ENCODE measurements at regions not wholly inside any gene's neighbourhood (a gene's known extent, or its start where the extent isn't known, plus 50 kb on each side); places are given as distances from the start of the nearest gene placed in this dataset.

DNA sequence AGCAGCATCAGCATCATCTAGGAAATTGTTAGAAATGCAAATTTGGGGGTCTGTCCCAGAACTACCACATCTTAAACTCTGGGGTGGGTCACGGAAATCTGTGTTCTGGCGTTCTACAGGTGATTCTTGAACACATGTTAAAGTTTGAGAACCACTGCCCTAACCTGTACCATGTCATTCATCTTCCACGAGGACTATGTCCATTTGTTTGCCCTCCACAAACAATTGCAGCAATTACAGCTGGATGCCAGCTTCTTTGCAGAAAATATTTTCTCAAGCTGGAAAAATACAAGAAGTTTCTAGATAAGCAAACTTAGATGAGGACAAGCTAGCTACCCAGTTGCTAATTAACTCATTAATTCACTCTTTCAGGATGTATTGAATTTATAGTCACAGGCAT lies 54.1 kb downstream of the MAFB start:
- no peak overlapping the region for H3K4me3 ChIP-seq (ENCODE audit: low read depth, low read length)
- no peak for DNase-seq (ENCODE audit: low read depth)
- TF ChIP-seq, protein P1, sequence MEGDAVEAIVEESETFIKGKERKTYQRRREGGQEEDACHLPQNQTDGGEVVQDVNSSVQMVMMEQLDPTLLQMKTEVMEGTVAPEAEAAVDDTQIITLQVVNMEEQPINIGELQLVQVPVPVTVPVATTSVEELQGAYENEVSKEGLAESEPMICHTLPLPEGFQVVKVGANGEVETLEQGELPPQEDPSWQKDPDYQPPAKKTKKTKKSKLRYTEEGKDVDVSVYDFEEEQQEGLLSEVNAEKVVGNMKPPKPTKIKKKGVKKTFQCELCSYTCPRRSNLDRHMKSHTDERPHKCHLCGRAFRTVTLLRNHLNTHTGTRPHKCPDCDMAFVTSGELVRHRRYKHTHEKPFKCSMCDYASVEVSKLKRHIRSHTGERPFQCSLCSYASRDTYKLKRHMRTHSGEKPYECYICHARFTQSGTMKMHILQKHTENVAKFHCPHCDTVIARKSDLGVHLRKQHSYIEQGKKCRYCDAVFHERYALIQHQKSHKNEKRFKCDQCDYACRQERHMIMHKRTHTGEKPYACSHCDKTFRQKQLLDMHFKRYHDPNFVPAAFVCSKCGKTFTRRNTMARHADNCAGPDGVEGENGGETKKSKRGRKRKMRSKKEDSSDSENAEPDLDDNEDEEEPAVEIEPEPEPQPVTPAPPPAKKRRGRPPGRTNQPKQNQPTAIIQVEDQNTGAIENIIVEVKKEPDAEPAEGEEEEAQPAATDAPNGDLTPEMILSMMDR (IDR thresholded peaks at IDR 0.05; ENCODE audit: control insufficient read depth, extremely low read depth, insufficient read depth): no peak

- TF ChIP-seq, protein P1 (IDR thresholded peaks at IDR 0.05; ENCODE audit: control insufficient read depth, extremely low read depth, insufficient read depth): no peak
- DNase-seq (ENCODE audit: low read depth): no peak
Observed at GRCh38 chr20:40633123-40633850, 55.7 kb downstream of the MAFB start.

DNA sequence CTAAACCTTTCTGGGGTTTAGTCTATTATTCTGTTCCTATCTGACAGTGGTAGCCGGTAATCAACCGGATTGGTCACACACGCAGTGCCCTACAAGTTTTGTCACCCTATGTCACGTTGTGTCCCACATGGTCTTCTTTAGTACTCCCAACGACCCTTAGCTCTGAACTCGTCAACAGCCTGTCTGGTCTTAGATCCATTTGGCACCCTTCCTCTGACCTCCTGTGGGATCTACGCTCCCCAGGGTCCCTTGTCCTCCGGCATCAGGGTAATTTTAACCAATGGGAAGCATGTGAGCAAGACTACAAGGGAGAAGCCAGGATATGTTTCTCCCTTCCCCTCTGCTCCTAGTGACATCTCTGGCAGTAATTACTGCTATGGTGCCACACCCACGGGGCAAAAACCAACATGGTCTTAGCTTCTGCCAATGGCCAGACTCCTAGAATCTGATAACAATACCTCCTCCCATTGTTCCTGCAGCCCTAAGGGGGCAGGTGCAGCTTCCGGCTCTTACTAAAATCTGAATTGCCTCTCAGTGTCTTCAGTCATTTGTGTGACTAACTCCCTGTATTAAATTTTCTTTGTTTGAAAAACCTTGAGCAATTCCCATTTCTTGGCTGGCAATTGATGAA lies 56.6 kb downstream of the MAFB start:
- H3K4me3 ChIP-seq (ENCODE audit: low read depth, low read length): no peak overlapping the region
- TF ChIP-seq, protein P1 (IDR thresholded peaks at IDR 0.05; ENCODE audit: control insufficient read depth, extremely low read depth, insufficient read depth): no peak
- DNase-seq (ENCODE audit: low read depth): no peak

More at GRCh38 chr20:40633123-40633850, 55.7 kb downstream of the MAFB start:
- no peak overlapping the region for H3K4me3 ChIP-seq (ENCODE audit: low read depth, low read length)

GRCh38 chr20:40631119-40631631 lies 57.9 kb downstream of the MAFB start:
- H3K4me3 ChIP-seq (ENCODE audit: low read depth, low read length): no peak overlapping the region
- TF ChIP-seq, protein P1 (IDR thresholded peaks at IDR 0.05; ENCODE audit: control insufficient read depth, extremely low read depth, insufficient read depth): no peak
- no peak for DNase-seq (ENCODE audit: low read depth)

GRCh38 chr20:40630713-40631112 lies 58.3 kb downstream of the MAFB start:
- H3K4me3 ChIP-seq (ENCODE audit: low read depth, low read length): no peak overlapping the region
- DNase-seq (ENCODE audit: low read depth): no peak
- TF ChIP-seq, protein P1 (IDR thresholded peaks at IDR 0.05; ENCODE audit: control insufficient read depth, extremely low read depth, insufficient read depth): no peak

- TF ChIP-seq, protein P1 (IDR thresholded peaks at IDR 0.05; ENCODE audit: control insufficient read depth, extremely low read depth, insufficient read depth): no peak
- DNase-seq (ENCODE audit: low read depth): no peak
- H3K4me3 ChIP-seq (ENCODE audit: low read depth, low read length): no peak overlapping the region
Observed at GRCh38 chr20:40630099-40630498, 58.9 kb downstream of the MAFB start.
